Ovary (tissue), 3 donors: ENCODE measurements at regions not wholly inside any gene's neighbourhood (a gene's known extent, or its start where the extent isn't known, plus 50 kb on each side); places are given as distances from the start of the nearest gene placed in this dataset.

Experiments used
- CTCF ChIP-seq, 3 donors: fragments of 450-650 bp in 2 of 3; fragments of 200-600 bp in 1 of 3; IDR thresholded peaks; one replicate each; pipeline versions ENCODE4 v1.5.1 to v1.8.0; 2016 to 2022; ENCODE audit warnings: antibody characterized with exemption in 3 of 3, mild to moderate bottlenecking in 1 of 3
- POLR2A ChIP-seq: fragments of 450-650 bp; IDR thresholded peaks from one replicate; pipeline ENCODE4 v1.6.1; 2017; ENCODE audit warnings: antibody characterized with exemption, mild to moderate bottlenecking, moderate library complexity
- donor health status: DM: no; HTN: no; CAD: no.

- TF ChIP-seq CTCF (IDR thresholded peaks at IDR 0.05) (no peak), POLR2A (no peak)
Measured at GRCh38 chr14:44403193-44403592, 103.9 kb downstream of the FSCB start.
